ENCODE measurements at regions not wholly inside any gene's neighbourhood (a gene's known extent, or its start where the extent isn't known, plus 50 kb on each side); places are given as distances from the start of the nearest gene placed in this dataset.

DNA sequence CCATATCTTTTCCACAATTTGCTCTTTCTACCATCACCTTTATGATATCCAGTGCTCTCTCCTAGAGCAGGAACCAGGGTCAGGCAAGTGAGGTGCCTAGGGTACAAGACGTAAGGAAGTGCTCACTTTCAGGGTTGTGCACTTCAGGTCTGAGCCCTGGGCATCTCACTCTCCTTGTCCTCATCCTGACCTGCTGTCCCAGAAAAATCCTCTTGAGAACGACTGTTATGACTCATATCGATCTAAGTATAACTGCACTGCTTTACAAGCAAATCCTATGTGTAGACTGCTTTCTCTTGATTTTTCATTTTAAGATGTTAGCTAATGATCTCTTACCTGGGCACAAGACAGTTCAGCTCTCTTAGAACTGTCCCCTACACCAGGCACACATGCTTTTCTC lies 100.1 kb downstream of the TMEM100 start:
- no peaks in the 10 kb centered on the region for H3K9me3 ChIP-seq
- H3K27ac ChIP-seq: no peak overlapping the region
- WGBS, 2 donors: 57 to 59% methylated on average over 3 of the region's 3 CpGs
- intact Hi-C loops (cut with DNase I): no loop called here
- no peak for ATAC-seq
- TF ChIP-seq CTCF (IDR thresholded peaks at IDR 0.05): no peak
- TF ChIP-seq POLR2A (IDR thresholded peaks at IDR 0.05): no peak
- DNase-seq: no peak
- no peaks in the 10 kb centered on the region for H3K36me3 ChIP-seq (replicated peaks in 1 of 2; ENCODE audit: insufficient read depth in 1 of 2, low read depth in 2 of 2)
- H3K27me3 ChIP-seq: no peaks in the 10 kb centered on the region
- H3K4me3 ChIP-seq: no peak overlapping the region
- H3K4me1 ChIP-seq: no peaks in the 10 kb centered on the region

DNA sequence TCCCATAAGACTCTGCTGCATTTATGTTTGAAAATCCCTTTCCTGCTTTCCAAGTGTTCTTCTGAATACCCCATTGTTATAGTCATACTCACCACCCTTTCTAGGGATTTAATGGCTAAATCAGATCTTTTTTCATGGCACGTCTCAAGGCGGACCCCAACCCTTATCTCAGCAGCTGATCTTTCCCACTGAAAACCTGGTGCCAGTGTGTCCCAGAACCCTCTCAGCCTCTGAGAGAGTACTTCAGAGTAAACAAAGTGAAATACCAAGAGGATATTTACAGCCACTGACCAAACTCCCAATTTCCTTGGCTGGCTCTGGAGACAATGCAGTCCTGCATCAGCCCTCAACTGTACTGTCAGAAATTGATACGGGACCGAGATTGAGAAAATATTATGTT lies 101.7 kb downstream of the TMEM100 start:
- 37 to 50% methylated on average over 4 of the region's 4 CpGs for WGBS, 2 donors
- ATAC-seq (no peak), DNase-seq (no peak)
- no peak for TF ChIP-seq CTCF (IDR thresholded peaks at IDR 0.05)
- Histone ChIP-seq H3K9me3 (no peaks in the 10 kb centered on the region), H3K27me3 (no peaks in the 10 kb centered on the region), H3K4me3 (no peak overlapping the region), H3K36me3 (replicated peaks in 1 of 2; ENCODE audit: insufficient read depth in 1 of 2, low read depth in 2 of 2) (no peaks in the 10 kb centered on the region), H3K4me1 (no peaks in the 10 kb centered on the region), H3K27ac (no peak overlapping the region)
- intact Hi-C loops (cut with DNase I): no loop called here

DNA sequence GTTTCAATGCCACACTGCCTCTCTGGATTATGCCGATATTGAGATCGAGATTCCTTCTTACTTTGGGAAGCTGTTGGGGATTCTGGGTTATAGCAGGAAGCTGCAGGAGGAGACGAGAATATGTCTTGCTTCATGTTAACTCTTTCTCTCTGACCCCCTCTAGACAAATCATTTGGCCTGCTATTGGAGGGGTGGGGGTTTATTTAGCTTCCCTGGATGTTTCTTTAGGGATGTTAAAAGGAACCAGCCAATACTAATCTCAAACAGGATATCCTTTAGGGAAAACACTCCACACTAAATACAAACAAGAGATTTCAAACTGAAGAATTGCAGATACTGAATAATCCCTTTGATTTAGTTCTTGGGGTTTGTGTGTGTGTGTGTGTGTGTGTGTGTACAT lies 102.6 kb downstream of the TMEM100 start:
- Histone ChIP-seq H3K27ac (no peak overlapping the region), H3K4me1 (no peaks in the 10 kb centered on the region), H3K36me3 (replicated peaks in 1 of 2; ENCODE audit: insufficient read depth in 1 of 2, low read depth in 2 of 2) (no peaks in the 10 kb centered on the region), H3K4me3 (no peak overlapping the region), H3K9me3 (no peaks in the 10 kb centered on the region), H3K27me3 (no peaks in the 10 kb centered on the region)
- TF ChIP-seq CTCF (IDR thresholded peaks at IDR 0.05): no peak
- no peak for TF ChIP-seq POLR2A (IDR thresholded peaks at IDR 0.05)
- ATAC-seq (no peak), DNase-seq (no peak)
- intact Hi-C loops (cut with DNase I): no loop called here
- 59 to 63% methylated on average over 3 of the region's 3 CpGs for WGBS, 2 donors

DNA sequence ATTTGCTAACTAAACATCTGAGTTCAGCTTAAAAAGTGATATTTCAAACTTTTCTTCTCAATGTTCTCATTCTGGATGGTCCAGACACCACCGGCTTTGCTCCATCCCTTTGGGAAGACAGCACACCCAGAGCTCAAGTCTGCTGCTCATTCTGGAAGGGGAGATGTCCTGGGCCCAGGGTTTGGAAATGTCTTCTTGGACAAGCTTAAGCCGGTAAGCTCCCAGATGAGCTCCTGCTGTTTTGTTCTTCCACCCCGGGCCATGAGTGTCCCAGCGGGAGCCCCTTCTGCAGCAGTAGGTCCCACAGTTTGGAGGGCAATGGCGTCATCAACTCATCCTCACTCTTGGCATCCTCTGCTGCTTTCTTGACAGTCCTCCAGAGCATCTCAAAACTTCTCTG lies 105.2 kb downstream of the TMEM100 start:
- Histone ChIP-seq H3K9me3 (no peaks in the 10 kb centered on the region), H3K27me3 (no peaks in the 10 kb centered on the region), H3K27ac (no peak overlapping the region), H3K36me3 (replicated peaks in 1 of 2; ENCODE audit: insufficient read depth in 1 of 2, low read depth in 2 of 2) (no peaks in the 10 kb centered on the region), H3K4me1 (peaks cover 6% of the 10 kb centered on the region), H3K4me3 (no peak overlapping the region)
- WGBS, 2 donors: 72 to 77% methylated on average over 5 of the region's 5 CpGs
- TF ChIP-seq POLR2A (IDR thresholded peaks at IDR 0.05) (no peak), CTCF (IDR thresholded peaks at IDR 0.05) (no peak)
- intact Hi-C loops (cut with DNase I): no loop called here
- DNase-seq: no peak
- ATAC-seq: no peak

GRCh38 chr17:55614061-55614460 lies 102.8 kb upstream of the SMIM36 start:
- DNase-seq (no peak), ATAC-seq (no peak)
- Histone ChIP-seq H3K27me3 (no peaks in the 10 kb centered on the region), H3K9me3 (no peaks in the 10 kb centered on the region), H3K36me3 (replicated peaks in 1 of 2; ENCODE audit: insufficient read depth in 1 of 2, low read depth in 2 of 2) (no peaks in the 10 kb centered on the region), H3K27ac (no peak overlapping the region), H3K4me1 (peaks cover 6% of the 10 kb centered on the region), H3K4me3 (no peak overlapping the region)
- TF ChIP-seq POLR2A (IDR thresholded peaks at IDR 0.05) (no peak), CTCF (IDR thresholded peaks at IDR 0.05) (no peak)
- intact Hi-C loops (cut with DNase I): no loop called here
- 57 to 61% methylated on average over 2 of the region's 2 CpGs for WGBS, 2 donors
